RWPE2 (cell line): ENCODE measurements at regions not wholly inside any gene's neighbourhood (a gene's known extent, or its start where the extent isn't known, plus 50 kb on each side); places are given as distances from the start of the nearest gene placed in this dataset.
A peak's percentile ranks its signal among the peaks of the same experiment; 100 is the strongest.

ENCODE experiments used
- ATAC-seq: fragments of 200-7000 bp; cut with Tn5 transposase; 3 replicates; pipeline ENCODE4 v1.9.1; 2021; ENCODE audit warnings: low read depth
- DNase-seq: peaks from one replicate; pipeline ENCODE4 v3.0.0-alpha.2; 2020; ENCODE audit warnings: low spot score
- H3K27ac ChIP-seq: fragments of 450-650 bp; 2 replicates; pipeline ENCODE4 v1.5.1; 2017; ENCODE audit warnings: mild to moderate bottlenecking; ENCODE audit not compliant: poor library complexity, severe bottlenecking
- H3K27me3 ChIP-seq: fragments of 250-450 bp; sonication (Bioruptor Pico); 2 replicates; pipeline ENCODE4 v1.5.1; 2021; ENCODE audit warnings: mild to moderate bottlenecking, moderate library complexity; ENCODE audit not compliant: insufficient read depth, poor library complexity, severe bottlenecking
- H3K36me3 ChIP-seq: fragments of 250-450 bp; sonication (Bioruptor Pico); 2 replicates; pipeline ENCODE4 v1.5.1; 2020; ENCODE audit warnings: low read depth, mild to moderate bottlenecking, moderate library complexity
- H3K4me1 ChIP-seq: fragments of 250-450 bp; sonication (Bioruptor Pico); 2 replicates; pipeline ENCODE4 v1.5.1; 2021; ENCODE audit warnings: mild to moderate bottlenecking, moderate library complexity; ENCODE audit not compliant: insufficient read depth, poor library complexity, severe bottlenecking
- H3K4me3 ChIP-seq: fragments of 250-450 bp; sonication (Bioruptor Pico); 2 replicates; pipeline ENCODE4 v1.5.1; 2021; ENCODE audit warnings: mild to moderate bottlenecking, moderate library complexity; ENCODE audit not compliant: severe bottlenecking
- H3K9me3 ChIP-seq: fragments of 250-450 bp; sonication (Bioruptor Pico); 2 replicates; pipeline ENCODE4 v1.5.1; 2021; ENCODE audit warnings: mild to moderate bottlenecking, moderate library complexity; ENCODE audit not compliant: severe bottlenecking
- TF ChIP-seq, protein P1 (sequence below): fragments of 450-650 bp; IDR thresholded peaks from one replicate; pipeline ENCODE4 v1.5.1; 2017; ENCODE audit warnings: mild to moderate bottlenecking, moderate library complexity; ENCODE audit not compliant: poor library complexity, severe bottlenecking

GRCh38 chr5:129244478-129244877 lies 149.9 kb downstream of the ISOC1 start:
- no peaks in the 10 kb centered on the region for H3K4me1 ChIP-seq
- no peaks in the 10 kb centered on the region for H3K9me3 ChIP-seq
- no peaks in the 10 kb centered on the region for H3K36me3 ChIP-seq
- H3K27ac ChIP-seq = no peak overlapping the region
- H3K4me3 ChIP-seq = no peak overlapping the region
- TF ChIP-seq, protein P1, sequence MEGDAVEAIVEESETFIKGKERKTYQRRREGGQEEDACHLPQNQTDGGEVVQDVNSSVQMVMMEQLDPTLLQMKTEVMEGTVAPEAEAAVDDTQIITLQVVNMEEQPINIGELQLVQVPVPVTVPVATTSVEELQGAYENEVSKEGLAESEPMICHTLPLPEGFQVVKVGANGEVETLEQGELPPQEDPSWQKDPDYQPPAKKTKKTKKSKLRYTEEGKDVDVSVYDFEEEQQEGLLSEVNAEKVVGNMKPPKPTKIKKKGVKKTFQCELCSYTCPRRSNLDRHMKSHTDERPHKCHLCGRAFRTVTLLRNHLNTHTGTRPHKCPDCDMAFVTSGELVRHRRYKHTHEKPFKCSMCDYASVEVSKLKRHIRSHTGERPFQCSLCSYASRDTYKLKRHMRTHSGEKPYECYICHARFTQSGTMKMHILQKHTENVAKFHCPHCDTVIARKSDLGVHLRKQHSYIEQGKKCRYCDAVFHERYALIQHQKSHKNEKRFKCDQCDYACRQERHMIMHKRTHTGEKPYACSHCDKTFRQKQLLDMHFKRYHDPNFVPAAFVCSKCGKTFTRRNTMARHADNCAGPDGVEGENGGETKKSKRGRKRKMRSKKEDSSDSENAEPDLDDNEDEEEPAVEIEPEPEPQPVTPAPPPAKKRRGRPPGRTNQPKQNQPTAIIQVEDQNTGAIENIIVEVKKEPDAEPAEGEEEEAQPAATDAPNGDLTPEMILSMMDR = no peak
- ATAC-seq (peak; percentile 68), DNase-seq (no peak)
- peaks cover 4% of the 10 kb centered on the region for H3K27me3 ChIP-seq

- Histone ChIP-seq H3K4me3 (no peak overlapping the region), H3K9me3 (no peaks in the 10 kb centered on the region), H3K4me1 (no peaks in the 10 kb centered on the region), H3K36me3 (no peaks in the 10 kb centered on the region), H3K27ac (no peak overlapping the region), H3K27me3 (peaks cover 4% of the 10 kb centered on the region)
- ATAC-seq (no peak), DNase-seq (no peak)
- TF ChIP-seq, protein P1 = no peak
Observed at GRCh38 chr5:129245489-129245888, 150.9 kb downstream of the ISOC1 start.

DNA sequence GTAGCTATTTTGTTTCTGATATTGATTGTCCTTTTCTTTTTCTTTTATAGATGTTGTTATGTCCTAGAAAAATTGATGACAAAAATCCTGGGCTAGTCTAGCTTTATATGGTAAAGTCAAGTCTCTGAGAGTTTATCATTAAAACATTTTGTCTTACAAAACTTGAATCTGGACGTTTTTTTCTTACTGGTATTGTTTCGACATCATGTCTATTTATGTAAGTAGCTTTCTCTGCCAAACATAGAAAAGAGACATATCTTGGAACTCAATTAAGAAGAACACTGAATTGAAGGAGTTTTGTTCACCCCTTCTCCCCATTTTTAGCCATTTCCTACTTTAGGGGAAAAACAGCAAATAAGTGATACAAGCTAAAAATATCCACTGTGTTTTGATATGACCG lies 151.5 kb downstream of the ISOC1 start:
- no peak for ATAC-seq
- H3K36me3 ChIP-seq = no peaks in the 10 kb centered on the region
- H3K27me3 ChIP-seq = peaks cover 4% of the 10 kb centered on the region
- no peak overlapping the region for H3K4me3 ChIP-seq
- no peak for DNase-seq
- TF ChIP-seq, protein P1 = no peak
- H3K27ac ChIP-seq = no peak overlapping the region
- no peaks in the 10 kb centered on the region for H3K4me1 ChIP-seq
- no peaks in the 10 kb centered on the region for H3K9me3 ChIP-seq

DNA sequence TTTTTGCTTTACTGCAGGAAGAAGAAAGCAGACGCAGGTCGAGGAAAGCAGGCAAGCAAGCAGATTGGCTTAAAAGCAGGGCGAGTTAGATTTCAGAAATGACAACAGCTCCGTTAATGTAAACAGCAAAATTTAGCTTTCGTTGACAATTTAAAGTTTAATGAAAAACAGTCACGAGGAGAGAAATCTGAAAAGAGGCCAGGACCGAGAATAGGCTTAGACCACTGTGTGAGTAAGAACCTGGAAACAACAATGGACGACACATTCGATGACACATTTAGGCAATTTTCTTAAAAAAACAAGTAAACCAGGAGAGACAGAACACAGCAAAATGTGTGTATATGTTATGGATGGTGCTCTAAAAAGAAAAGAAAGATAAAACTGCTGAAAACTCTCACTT lies 155.3 kb downstream of the ISOC1 start:
- Histone ChIP-seq H3K9me3 (no peaks in the 10 kb centered on the region), H3K4me1 (no peaks in the 10 kb centered on the region), H3K27me3 (peaks cover 4% of the 10 kb centered on the region), H3K27ac (no peak overlapping the region), H3K4me3 (no peak overlapping the region), H3K36me3 (no peaks in the 10 kb centered on the region)
- TF ChIP-seq, protein P1 = no peak
- ATAC-seq (no peak), DNase-seq (no peak)

GRCh38 chr5:129271308-129271707 lies 176.8 kb downstream of the ISOC1 start:
- TF ChIP-seq, protein P1 = peak; percentile 36
- Histone ChIP-seq H3K27me3 (peaks cover 4% of the 10 kb centered on the region), H3K9me3 (no peaks in the 10 kb centered on the region), H3K4me3 (no peak overlapping the region), H3K36me3 (no peaks in the 10 kb centered on the region), H3K27ac (no peak overlapping the region), H3K4me1 (no peaks in the 10 kb centered on the region)
- DNase-seq (no peak), ATAC-seq (peak; percentile 55; the same call in 1 of the 3 replicates)
